CD4-positive, alpha-beta T cell treated with Interleukin-10 for 1 hour (primary cell): ENCODE measurements at regions not wholly inside any gene's neighbourhood (a gene's known extent, or its start where the extent isn't known, plus 50 kb on each side); places are given as distances from the start of the nearest gene placed in this dataset.
"Not testable (repeated sequence)": the region's sequence is repeated elsewhere in the genome, so short reads cannot be mapped to it uniquely, and the experiment has no call there.

Experiments used
- DNase-seq: peaks from one replicate; pipeline ENCODE4 v3.0.0-alpha.2; 2020

DNA sequence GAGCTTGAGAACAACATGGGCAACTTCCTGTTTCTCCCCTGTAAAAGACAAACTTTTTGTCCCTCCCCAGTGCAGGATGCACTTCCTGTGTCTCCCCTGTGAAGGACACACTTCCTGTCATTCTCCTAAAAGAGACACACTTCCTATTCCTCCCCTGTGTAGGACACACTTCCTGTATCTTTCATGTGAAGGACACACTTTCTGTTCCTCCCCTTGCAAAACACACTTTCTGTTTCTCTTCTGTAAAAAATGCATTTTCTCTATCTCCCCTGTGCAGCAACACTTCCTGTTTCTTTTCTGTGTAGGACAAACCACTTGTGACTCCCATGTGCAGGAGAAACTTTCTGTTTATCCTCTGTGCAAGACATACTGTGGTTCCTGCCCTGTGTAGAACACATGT is 488.6 kb upstream of the USP9Y start:
- DNase-seq: no peak

DNA sequence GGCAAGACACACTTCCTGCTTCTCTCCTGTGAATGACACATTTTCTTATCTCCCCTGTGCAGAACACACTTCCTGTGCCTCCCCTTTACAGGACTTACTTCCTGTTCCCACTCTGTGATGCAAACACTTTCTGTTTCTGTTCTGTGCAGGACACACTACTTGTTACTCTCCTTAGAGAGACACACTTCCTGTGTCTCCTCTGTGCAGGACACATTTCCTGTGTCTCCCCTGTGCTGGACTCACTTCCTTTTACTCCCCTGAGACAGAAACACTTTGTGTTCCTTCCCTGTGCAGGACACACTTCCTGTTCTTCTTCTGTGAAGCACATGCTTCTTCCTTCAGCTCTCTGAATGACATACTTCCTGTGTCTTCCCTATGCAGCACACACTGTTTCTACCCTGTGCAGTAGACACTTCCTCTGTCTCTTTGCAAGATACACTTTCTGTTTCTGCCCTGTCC is 485.4 kb upstream of the USP9Y start:
- DNase-seq: peak; percentile 5

DNA sequence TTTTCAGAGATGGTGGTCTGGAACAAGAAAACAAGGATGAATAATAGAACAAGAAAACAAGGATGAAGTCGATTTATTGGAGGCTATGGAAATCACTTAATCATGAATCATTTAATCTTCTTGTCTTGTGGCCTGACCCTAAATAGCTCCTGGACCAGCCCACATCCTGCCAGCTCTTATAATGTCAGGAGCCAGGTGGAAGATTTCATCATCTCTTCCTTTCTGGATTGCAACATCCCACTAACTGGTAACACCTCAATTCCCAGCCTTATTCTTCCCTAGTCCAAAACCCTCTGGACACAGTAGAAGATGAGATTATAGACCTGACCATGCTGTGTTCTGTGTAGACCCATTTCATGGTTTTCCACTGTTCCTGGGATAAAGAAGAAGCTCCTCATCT is 470.1 kb upstream of the USP9Y start:
- DNase-seq: no peak

DNA sequence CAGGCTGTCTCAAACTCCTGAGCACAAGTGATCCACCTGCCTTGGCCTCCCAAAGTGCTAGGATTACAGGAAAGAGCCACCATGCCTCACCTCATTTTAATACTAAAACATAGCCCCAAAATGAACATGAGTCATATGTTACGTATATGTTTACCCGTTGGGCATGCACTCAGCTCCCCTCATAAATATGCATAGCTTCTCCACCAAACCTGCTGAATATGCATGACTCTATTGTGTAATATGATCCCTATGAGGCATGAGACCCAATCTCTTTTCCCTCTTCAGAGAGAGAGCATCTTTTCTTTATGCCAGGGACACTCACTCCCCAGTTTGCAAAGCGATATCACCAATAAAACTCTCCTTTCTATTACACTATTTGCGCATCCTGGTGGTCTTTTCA is 464.6 kb upstream of the USP9Y start:
- no peak for DNase-seq

DNA sequence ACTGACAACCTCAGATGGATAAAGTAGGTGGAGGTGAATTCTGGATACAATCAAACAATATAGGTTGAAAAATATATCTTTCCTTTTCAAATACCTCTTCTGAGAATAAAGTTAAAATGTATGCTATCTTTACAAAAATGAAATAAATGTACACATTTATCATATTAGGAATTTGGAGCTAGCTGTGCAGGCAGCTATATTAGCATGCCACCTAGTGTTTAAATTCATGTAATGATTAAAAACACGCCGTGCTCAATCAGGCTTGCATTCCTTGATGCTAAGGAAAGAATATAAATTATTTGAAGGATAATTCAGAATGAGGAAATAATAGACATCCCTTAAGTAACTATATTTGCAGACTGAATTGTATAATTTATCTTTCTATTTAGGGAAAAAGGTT is 460.7 kb upstream of the USP9Y start:
- DNase-seq: not testable (repeated sequence)

DNA sequence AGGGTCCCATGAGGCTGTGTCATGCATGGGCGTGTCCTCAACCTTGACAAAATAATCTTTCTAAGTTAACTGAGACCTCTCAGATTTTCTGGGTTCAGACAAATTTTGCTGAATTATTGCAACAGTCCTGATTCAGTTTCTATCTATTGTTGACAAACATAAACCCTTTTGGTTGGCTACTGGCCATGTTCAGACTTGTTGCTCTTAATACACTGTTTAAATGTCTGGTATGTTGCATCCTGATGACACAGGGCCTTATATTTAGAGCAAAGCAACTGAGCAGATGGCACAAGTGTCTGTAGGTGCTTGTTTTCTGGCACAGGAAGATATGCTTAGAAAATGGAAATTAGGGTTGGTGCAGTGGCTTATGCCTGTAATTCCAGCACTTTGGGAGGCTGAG is 456.9 kb upstream of the USP9Y start:
- DNase-seq: no peak

DNA sequence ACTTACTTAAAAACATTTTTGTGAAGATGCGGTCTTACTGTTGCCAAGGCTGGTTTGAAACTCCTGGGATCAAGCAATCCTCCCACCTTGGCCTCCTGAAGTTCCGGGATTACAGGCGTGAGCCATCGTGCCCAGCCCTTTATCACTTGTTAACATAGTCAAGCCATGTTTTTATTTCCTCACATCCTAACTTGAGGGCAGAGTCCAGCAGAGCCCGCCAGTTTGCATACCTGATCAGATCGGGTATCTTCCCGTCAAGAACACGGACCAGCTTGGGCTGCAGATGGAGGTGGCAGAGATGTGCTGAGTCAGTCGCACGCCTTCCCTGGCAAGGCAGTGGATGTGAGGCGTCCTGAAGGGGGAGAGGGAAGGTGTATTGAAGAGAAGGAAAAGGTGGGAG is 447.3 kb upstream of the USP9Y start:
- DNase-seq: no peak

DNA sequence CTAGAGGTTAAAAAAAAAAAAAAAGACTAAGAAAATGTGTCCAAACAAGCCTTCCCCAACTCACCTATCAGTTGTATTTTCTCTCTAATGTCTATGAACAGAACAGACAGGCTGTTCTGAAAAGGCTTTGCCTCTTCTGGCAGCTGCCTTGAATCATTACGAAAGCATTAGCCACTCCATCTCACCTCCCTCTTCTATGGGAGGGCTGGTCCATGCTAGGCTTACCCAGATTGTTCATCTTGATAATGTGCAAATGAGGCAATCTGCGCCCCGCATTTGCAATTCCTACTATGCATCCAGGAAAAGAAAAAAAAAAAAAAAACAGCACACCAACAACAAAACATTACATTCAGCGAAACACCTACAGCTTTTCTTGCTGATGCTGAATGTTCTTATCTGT is 429.9 kb upstream of the USP9Y start:
- no peak for DNase-seq

DNA sequence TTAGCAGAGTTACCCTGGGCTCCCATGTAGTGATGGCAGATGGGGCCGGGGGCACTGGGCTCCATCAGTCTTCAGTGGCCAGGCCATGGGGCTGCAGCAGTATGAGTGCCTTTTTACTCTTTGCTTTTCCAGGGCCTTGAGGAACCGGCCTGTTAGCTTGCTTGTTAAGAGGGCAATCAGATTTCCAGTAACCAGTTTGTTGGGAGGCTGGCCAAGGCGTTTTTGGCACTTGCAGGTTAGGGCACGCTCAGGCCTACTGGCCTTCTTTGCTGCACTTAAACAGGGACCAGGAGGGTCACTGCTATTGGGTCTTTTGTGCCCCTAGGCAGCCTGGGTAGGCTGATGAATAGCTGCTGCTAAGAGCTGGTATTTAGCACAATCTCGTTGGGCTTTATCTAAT is 415.4 kb upstream of the USP9Y start:
- DNase-seq: no peak

DNA sequence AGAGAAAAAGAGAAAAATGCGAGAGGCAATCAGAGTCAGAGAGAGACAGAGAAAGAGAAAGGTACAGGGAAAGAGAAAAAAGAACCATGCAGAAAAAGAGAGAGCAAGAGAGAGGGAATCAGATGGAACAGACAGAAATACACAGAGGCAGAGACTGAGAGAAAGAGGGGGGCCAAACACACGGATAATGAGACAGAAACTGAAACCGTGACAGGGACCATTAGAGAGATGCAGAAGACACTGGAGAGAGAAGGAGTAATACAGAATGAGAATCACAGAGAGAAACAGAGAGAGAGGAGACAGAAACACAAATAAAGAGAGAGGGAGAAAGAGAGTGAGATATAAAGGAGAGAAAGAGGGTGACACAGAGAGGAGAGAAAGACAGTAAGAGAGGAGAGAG is 412.1 kb upstream of the USP9Y start:
- DNase-seq: no peak

DNA sequence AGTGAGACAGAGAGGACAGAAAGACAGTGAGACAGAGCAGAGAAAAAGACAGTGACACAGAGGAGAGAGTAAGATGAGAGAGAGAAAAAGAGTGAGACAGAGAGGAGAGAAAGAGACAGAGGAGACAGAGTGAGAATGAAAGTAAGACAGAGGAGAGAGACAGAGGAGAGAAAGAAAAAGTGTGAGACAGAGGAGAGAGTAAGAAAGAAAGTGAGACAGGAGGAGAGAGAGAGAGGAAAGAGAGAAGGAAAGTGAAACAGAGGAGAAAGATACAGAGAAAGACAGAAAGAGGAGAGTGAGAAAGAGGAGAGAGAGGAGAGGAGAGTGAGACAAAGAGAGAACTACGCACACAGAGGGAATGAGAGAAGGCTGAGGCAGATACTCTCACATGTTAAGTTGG is 411.6 kb upstream of the USP9Y start:
- no peak for DNase-seq

DNA sequence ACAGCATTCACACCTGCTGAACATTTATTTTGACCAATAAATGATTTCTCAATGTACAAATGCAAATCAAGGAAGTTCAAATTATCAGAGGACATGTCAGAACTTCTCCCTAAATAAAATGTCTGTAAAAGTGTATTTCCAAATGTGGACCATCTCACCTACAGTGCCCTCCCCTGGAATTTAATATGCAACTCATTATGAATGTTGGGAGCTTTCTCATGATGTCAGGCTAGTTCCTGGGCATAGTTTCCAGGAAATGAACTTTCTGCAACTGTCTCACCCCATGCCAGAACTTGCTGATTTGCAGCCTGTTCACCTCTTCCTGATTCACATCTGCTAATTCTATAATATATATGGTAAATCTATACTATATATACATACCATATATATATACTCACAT is 408.5 kb upstream of the USP9Y start:
- DNase-seq: no peak

DNA sequence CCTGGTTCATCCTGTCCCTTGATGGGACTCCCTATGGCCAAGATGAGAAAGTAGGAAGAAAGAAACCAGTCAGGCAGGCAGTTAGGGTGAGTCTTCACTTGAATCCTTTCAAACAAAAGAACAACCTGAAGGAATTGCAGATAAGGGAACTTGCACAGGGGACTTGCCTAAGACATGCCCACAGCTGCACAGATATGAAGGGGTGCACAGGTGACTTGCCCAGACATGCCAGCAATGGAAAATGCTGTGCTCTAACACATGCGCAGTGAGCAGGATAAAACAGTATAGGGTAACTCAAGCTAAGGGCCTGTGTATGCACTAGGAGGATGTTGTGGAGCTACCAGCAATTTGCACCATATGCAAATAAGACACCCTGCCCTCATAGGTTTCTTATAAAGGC is 404.6 kb upstream of the USP9Y start:
- no peak for DNase-seq

DNA sequence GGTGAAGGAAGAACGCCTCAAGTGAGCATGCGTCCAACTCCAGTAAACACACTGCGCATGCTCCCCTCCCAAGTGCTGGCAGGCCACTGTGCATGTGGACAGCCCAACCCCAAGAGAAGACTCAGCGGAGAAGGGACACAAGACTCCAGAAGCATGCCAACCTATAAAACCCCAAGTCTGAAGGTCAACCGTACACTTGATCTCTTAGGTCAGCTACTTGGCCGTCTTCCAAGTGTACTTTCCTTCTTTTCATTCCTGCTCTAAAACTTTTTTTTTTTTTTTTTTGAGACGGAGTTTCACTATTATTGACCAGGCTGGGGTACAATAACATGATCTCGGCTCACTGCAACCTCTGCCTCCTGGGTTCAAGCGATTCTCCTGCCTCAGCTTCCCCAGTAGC is 401.2 kb upstream of the USP9Y start:
- DNase-seq: not testable (repeated sequence)

DNA sequence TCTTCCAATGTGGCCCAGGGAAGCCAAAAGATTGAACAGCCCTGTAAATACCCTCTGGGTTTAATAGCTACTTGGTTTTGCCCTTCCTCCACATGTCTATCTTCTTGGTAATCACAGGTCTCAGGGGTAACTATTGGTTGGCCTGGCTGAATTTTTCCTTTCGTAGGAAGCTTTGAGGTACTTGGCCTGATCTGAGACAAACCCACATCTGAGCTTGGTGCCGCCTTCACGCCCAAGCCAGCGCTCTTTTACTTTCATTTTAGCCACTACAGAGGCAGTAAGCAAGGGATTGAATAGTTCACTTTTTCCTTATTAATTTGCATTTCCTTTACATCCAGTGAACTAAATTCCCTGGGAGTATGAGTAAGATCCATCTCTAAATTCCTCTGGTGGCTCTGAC is 397.6 kb upstream of the USP9Y start:
- DNase-seq: peak; percentile 35

DNA sequence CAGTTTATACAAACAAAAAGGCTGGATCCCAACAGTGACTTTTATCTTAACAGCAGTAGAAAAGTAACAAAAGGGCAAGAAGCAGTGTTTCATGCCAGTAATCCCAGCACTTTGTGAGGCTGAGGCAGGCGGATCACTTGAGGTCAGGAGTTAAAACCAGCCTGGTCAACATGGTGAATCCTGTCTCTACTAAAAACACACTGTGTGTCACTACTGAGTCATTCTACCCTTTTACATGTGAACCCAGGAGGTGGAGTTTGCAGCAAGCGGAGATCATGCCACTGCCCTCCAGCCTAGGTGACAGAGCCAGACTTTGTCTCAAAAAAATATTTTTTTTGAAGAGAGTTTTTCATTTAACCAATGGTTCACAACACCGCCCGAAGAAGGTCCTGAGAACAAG is 395.6 kb upstream of the USP9Y start:
- no peak for DNase-seq

DNA sequence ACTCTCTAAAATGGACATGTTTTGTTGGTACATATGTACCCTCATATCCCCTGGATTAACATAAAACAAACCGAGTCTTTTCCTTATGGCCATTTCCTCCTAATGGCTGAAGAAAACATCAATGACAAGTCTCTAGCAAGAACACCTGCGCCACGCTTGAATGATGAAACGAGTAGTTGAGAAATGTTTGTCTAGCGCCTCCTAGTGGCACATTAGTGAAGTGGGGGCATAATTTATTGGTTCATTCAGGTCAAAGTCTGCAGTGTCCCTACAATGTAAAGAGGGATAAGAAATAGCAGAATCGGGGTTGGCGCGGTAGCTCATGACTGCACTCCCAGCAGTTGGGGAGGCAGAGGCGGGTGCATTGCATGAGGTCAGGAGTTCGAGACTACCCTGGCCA is 391.8 kb upstream of the USP9Y start:
- peak; percentile 43 for DNase-seq

DNA sequence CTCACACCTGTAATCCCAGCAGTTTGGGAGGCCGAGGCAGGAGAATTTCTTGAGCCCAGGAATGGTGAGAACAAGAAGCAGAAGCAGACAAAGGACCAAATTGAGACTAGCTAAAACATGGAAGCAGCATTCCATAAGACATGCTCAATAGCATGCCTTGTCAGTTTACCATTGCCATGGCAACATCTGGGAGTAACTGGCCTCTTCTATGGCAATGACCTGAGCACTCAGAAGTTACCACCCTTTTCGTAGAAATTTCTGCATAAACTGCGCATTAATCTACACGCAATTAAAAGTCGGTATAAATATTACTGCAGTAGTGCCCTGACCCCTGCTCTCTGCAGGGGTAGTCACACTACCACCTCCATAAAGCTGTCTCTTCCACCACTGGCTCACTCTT is 390.2 kb upstream of the USP9Y start:
- DNase-seq: no peak

DNA sequence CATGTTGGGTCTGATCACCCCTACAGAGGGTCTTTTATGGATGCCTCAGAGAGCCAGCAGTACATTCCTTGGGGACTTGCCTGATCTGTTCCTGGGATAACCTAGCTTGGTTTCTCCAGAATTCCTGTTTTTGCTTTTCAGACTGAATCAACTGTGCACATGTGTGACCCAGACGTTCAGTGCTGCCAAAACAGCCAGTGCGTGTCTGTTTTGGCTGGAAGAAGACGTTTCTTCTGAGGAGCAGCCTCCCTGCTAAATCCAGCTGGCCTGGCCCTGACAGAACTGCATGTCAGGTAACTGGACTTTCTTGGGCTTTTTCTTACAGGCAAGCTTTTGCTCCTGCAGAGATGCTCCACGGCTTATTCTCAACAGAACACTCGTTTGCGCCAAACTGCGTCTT is 373.3 kb upstream of the USP9Y start:
- DNase-seq: no peak

DNA sequence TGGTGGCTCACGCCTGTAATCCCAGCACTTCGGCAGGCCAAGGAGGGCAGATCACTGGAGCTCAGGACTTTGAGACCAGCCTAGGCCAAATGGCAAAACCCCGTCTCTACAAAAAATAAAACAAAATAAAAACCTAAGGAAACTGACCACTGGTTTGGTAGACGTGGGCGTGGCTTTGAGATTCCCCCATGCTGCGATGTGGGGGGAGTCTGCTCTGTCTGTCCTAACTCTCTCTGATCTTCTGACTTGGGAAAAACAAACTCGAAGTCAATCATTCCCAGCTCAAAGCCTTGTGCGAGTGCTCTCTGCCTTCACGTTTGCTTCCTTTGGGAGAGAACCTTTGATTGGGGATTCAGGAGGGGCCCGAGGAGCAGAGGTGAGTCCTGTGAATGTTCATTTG is 369.1 kb upstream of the USP9Y start:
- DNase-seq: not testable (repeated sequence)

DNA sequence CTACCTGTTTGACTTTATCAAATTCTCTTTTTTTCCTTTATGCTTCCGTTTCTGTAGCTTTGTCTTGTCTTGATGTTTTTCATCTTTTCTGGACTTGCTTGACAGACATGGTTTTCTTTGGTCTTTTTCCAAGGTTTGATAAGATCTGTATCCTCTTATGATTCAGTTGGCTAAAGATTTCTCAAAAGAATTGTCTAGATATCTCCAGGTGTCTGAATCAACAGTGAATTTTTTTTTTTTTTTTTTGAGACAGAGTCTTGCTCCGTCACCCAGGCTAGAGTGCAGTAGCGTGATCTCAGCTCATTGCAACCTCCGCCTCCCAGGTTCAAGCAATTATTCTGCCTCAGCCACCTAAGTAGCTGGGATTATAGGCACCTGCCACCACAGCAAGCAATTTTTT is 357.8 kb upstream of the USP9Y start:
- no peak for DNase-seq

DNA sequence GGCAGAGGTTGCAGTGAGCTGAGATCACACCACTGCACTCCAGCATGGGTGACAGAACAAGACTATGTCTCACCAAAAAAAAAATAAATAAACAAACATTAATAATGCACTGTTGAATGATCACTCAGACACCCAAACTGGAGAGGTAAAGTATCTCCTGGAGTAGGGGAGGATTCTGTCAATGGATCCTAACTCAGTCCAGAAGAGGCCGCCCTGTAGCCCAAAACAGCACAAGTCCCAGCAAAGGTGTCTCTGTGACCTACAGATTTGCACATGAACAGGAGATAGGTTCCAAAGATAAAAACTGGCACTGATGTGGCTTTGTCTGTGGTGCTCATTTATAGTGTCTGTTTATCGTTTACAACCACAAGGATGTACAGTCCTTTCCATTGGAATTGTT is 352.9 kb upstream of the USP9Y start:
- no peak for DNase-seq

DNA sequence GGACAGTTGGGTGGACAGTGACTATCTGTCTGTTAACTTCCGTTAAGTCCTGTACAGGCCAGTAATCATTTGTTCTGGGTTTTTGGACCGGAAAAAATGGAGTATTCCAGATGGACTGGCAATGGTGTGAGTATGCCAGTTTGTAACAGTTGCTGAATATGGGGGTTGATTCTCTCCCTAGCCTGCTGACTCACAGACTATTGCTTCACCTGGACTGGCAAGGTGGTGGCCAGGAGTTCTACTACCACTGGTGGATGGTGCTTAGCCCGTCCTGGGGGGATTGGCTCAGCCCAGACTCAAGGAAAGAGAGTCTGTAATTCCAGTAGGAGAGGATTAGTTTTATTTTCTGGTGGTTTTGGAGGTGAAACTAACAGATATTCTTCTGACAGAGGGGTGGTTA is 343.8 kb upstream of the USP9Y start:
- DNase-seq: no peak

DNA sequence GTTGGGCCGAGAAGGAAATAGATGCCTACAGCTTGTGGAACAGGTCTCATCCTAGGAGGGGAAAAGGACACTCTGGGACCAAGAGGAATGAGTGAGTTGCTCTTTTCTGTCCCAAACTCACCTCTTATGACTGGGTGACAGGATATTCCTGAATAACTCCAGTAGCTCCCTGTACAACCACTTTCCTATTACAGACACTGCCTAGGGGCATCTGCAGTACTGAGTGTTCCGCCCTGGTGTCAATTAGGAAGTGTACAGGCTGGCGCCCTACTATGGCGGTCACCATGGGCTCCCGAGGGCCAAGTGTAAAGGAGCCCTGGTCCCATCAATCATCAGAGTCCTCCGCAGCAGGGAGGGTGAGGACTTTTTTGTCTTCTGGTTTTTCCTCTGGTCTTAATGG is 343.4 kb upstream of the USP9Y start:
- no peak for DNase-seq

DNA sequence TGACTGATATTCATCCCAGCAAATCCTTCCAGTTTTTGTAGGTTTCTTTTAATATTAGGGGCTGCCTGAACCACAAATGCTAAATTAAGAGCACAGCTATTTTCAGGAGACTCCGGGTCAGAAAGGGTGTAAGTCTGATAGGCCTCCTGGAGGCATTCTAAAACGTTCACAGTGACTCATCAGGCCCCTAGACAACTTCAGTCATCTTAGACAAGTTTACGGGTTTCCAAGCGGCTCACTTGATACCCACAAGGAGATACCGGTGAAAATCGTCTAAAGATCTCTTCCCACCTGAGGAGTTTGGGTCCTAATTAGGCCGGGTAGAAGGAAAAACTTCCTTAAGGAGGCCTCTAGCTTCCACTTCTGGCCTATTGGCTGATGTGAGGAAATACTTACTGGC is 342.7 kb upstream of the USP9Y start:
- no peak for DNase-seq

DNA sequence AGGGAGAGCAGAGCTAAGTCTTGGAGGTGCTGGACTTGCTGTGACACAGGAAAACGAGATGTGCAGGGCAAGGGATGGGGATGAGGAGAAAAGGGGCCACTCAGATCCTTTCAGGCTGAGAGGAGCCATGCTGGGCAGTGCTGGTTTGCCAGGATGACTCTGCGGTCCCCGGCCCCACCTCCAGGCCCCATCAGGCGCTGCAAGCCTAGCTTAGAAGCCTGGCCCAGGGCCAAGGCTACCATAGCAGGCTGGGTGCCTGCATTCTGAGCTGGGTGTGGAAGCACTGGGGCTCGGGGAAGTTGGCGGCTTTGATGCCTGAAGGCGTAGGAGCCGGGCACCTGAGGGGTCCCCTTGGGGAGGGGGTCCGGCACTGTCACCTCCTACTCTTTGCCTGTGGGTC is 341.2 kb upstream of the USP9Y start:
- no peak for DNase-seq
